BLaER1 treated with 17β-estradiol and CSF1 and Interleukin-3, amounts not matched to agents 10 nM and 100 nM (cell line): ENCODE measurements at regions not wholly inside any gene's neighbourhood (a gene's known extent, or its start where the extent isn't known, plus 50 kb on each side); places are given as distances from the start of the nearest gene placed in this dataset.
A peak's percentile ranks its signal among the peaks of the same experiment; 100 is the strongest.

Experiments
- H3K27ac ChIP-seq, 11 experiments: shearing (Covaris generic); formaldehyde crosslinking; 2 replicates each; pipeline ENCODE4 v1.8.1; 2022
- H3K27me3 ChIP-seq, 11 experiments: shearing (Covaris generic); formaldehyde crosslinking; 2 replicates each; pipeline ENCODE4 v1.8.1; 2022
- H3K36me3 ChIP-seq, 11 experiments: shearing (Covaris generic); formaldehyde crosslinking; 2 replicates each; pipeline ENCODE4 v1.8.1; 2022
- H3K4me1 ChIP-seq, 10 experiments: shearing (Covaris generic); formaldehyde crosslinking; 2 replicates each; pipeline ENCODE4 v1.8.1; 2022
- H3K4me2 ChIP-seq, 11 experiments: shearing (Covaris generic); formaldehyde crosslinking; 2 replicates each; pipeline ENCODE4 v1.8.1; 2022
- H3K4me3 ChIP-seq, 10 experiments: shearing (Covaris generic); formaldehyde crosslinking; 2 replicates each; pipeline ENCODE4 v1.8.1; 2022
- H3K9ac ChIP-seq, 11 experiments: shearing (Covaris generic); formaldehyde crosslinking; 2 replicates each; pipeline ENCODE4 v1.8.1; 2022
- H3K9me3 ChIP-seq, 11 experiments: shearing (Covaris generic); formaldehyde crosslinking; replicated peaks in 1 of 11; 2 replicates each; pipeline ENCODE4 v1.8.1; 2022
- H4K20me1 ChIP-seq, 11 experiments: shearing (Covaris generic); formaldehyde crosslinking; 2 replicates each; pipeline ENCODE4 v1.8.1; 2022
- Cebpa-rat ChIP-seq, 11 experiments: shearing (Covaris generic); IDR thresholded peaks; 2 replicates each; pipeline ENCODE4 v1.8.1; 2022

GRCh38 chr9:109948453-109948852, 168.5 kb downstream of the PALM2AKAP2 start:
- no peaks in the 10 kb centered on the region for H4K20me1 ChIP-seq
- H3K4me1 ChIP-seq, result no peaks in the 10 kb centered on the region; a peak in 2 of 20 replicates
- H3K4me3 ChIP-seq, result no peak overlapping the region
- H3K27me3 ChIP-seq, result no peaks in the 10 kb centered on the region
- H3K36me3 ChIP-seq, result no peaks in the 10 kb centered on the region
- H3K4me2 ChIP-seq, result no peak overlapping the region
- no peak overlapping the region for H3K9ac ChIP-seq
- no peak for TF ChIP-seq Cebpa-rat (IDR thresholded peaks at IDR 0.05)
- 0 out of 22 replicates have a peak, but pooled peaks cover 0 to 3% (median 0%) of the 10 kb centered on the region in 11 experiments for H3K9me3 ChIP-seq
- H3K27ac ChIP-seq, result no peak overlapping the region

- Histone ChIP-seq H3K4me1 (peaks cover 0 to 8% (median 5%) of the 10 kb centered on the region in 10 experiments; a peak in 6 of 20 replicates), H3K4me2 (no peak overlapping the region)
These were observed 170.9 kb downstream of the PALM2AKAP2 start for GRCh38 chr9:109950710-109951443.

GRCh38 chr9:109953300-109953699, 173.3 kb downstream of the PALM2AKAP2 start:
- no peaks in the 10 kb centered on the region for H4K20me1 ChIP-seq
- H3K27ac ChIP-seq, result no peak overlapping the region
- H3K36me3 ChIP-seq, result no peaks in the 10 kb centered on the region
- peaks cover 0 to 8% (median 5%) of the 10 kb centered on the region in 10 experiments; a peak in 6 of 20 replicates for H3K4me1 ChIP-seq
- peak overlapping the region in 2 of 11 experiments; percentile 8 to 44; a peak in 1 of 22 replicates for H3K4me2 ChIP-seq
- peaks cover 0 to 11% (median 0%) of the 10 kb centered on the region in 11 experiments; a peak in 2 of 22 replicates for H3K27me3 ChIP-seq
- no peak overlapping the region for H3K4me3 ChIP-seq
- TF ChIP-seq Cebpa-rat (IDR thresholded peaks at IDR 0.05), result no peak
- no peaks in the 10 kb centered on the region for H3K9me3 ChIP-seq
- H3K9ac ChIP-seq, result no peak overlapping the region

More at GRCh38 chr9:109950710-109951443, 170.9 kb downstream of the PALM2AKAP2 start:
- H3K4me3 ChIP-seq, result no peak overlapping the region
- H3K9me3 ChIP-seq, result no peaks in the 10 kb centered on the region
- no peak overlapping the region for H3K9ac ChIP-seq
- no peak overlapping the region for H3K27ac ChIP-seq
- H3K36me3 ChIP-seq, result no peaks in the 10 kb centered on the region
- H3K27me3 ChIP-seq, result no peaks in the 10 kb centered on the region
- TF ChIP-seq Cebpa-rat (IDR thresholded peaks at IDR 0.05), result no peak
- H4K20me1 ChIP-seq, result no peaks in the 10 kb centered on the region

GRCh38 chr9:109953813-109954497, 174.0 kb downstream of the PALM2AKAP2 start:
- Histone ChIP-seq H4K20me1 (no peaks in the 10 kb centered on the region), H3K4me3 (no peak overlapping the region), H3K9ac (no peak overlapping the region), H3K27ac (no peak overlapping the region), H3K27me3 (peaks cover 0 to 11% (median 0%) of the 10 kb centered on the region in 11 experiments; a peak in 2 of 22 replicates), H3K4me2 (peak overlapping the region in 7 of 11 experiments; percentile 3 to 44 (median 32); a peak in 8 of 22 replicates), H3K4me1 (peaks cover 0 to 8% (median 5%) of the 10 kb centered on the region in 10 experiments; a peak in 6 of 20 replicates), H3K36me3 (no peaks in the 10 kb centered on the region), H3K9me3 (no peaks in the 10 kb centered on the region)
- no peak for TF ChIP-seq Cebpa-rat (IDR thresholded peaks at IDR 0.05)

GRCh38 chr9:109956717-109957440, 176.9 kb downstream of the PALM2AKAP2 start:
- H3K4me2 ChIP-seq, result no peak overlapping the region
- H3K27me3 ChIP-seq, result peaks cover 0 to 32% (median 0%) of the 10 kb centered on the region in 11 experiments; a peak in 4 of 22 replicates
- no peaks in the 10 kb centered on the region for H3K9me3 ChIP-seq
- H3K4me3 ChIP-seq, result no peak overlapping the region
- no peak overlapping the region for H3K9ac ChIP-seq
- no peaks in the 10 kb centered on the region for H4K20me1 ChIP-seq
- no peak for TF ChIP-seq Cebpa-rat (IDR thresholded peaks at IDR 0.05)
- H3K4me1 ChIP-seq, result peaks cover 0 to 15% (median 6%) of the 10 kb centered on the region in 10 experiments; a peak in 8 of 20 replicates
- no peak overlapping the region for H3K27ac ChIP-seq
- no peaks in the 10 kb centered on the region for H3K36me3 ChIP-seq

GRCh38 chr9:109959679-109960078, 179.7 kb downstream of the PALM2AKAP2 start:
- Histone ChIP-seq H3K27ac (no peak overlapping the region), H3K4me2 (no peak overlapping the region), H3K4me3 (no peak overlapping the region), H3K27me3 (peaks cover 0 to 57% (median 0%) of the 10 kb centered on the region in 11 experiments; a peak in 8 of 22 replicates), H3K36me3 (no peaks in the 10 kb centered on the region), H3K9ac (no peak overlapping the region), H3K9me3 (no peaks in the 10 kb centered on the region), H4K20me1 (no peaks in the 10 kb centered on the region), H3K4me1 (peaks cover 0 to 9% (median 3%) of the 10 kb centered on the region in 10 experiments; a peak in 6 of 20 replicates)
- no peak for TF ChIP-seq Cebpa-rat (IDR thresholded peaks at IDR 0.05)

- peaks cover 0 to 3% (median 0%) of the 10 kb centered on the region in 11 experiments; a peak in 2 of 22 replicates for H4K20me1 ChIP-seq
These were observed 181.6 kb downstream of the PALM2AKAP2 start for GRCh38 chr9:109961626-109962025.

GRCh38 chr9:109962215-109962614, 182.2 kb downstream of the PALM2AKAP2 start:
- Histone ChIP-seq H3K36me3 (no peaks in the 10 kb centered on the region), H3K4me1 (peaks cover 12 to 27% (median 20%) of the 10 kb centered on the region in 10 experiments), H4K20me1 (peaks cover 0 to 8% (median 0%) of the 10 kb centered on the region in 11 experiments; a peak in 4 of 22 replicates), H3K27ac (no peak overlapping the region), H3K27me3 (peaks cover 0 to 78% (median 4%) of the 10 kb centered on the region in 11 experiments; a peak in 10 of 22 replicates), H3K4me2 (peak overlapping the region in 1 of 11 experiments; percentile 36; a peak in 3 of 22 replicates), H3K9ac (no peak overlapping the region), H3K4me3 (no peak overlapping the region), H3K9me3 (no peaks in the 10 kb centered on the region)
- TF ChIP-seq Cebpa-rat (IDR thresholded peaks at IDR 0.05), result no peak

More at GRCh38 chr9:109961626-109962025, 181.6 kb downstream of the PALM2AKAP2 start:
- peaks cover 6 to 21% (median 14%) of the 10 kb centered on the region in 10 experiments for H3K4me1 ChIP-seq
- H3K9ac ChIP-seq, result no peak overlapping the region
- peaks cover 0 to 76% (median 4%) of the 10 kb centered on the region in 11 experiments; a peak in 10 of 22 replicates for H3K27me3 ChIP-seq
- no peak overlapping the region for H3K27ac ChIP-seq
- H3K4me2 ChIP-seq, result peak overlapping the region in 7 of 11 experiments; percentile 8 to 45 (median 25); a peak in 9 of 22 replicates
- no peak overlapping the region for H3K4me3 ChIP-seq
- no peaks in the 10 kb centered on the region for H3K36me3 ChIP-seq
- no peak for TF ChIP-seq Cebpa-rat (IDR thresholded peaks at IDR 0.05)
- H3K9me3 ChIP-seq, result no peaks in the 10 kb centered on the region
